ENCODE measurements at regions not wholly inside any gene's neighbourhood (a gene's known extent, or its start where the extent isn't known, plus 50 kb on each side); places are given as distances from the start of the nearest gene placed in this dataset.

DNA sequence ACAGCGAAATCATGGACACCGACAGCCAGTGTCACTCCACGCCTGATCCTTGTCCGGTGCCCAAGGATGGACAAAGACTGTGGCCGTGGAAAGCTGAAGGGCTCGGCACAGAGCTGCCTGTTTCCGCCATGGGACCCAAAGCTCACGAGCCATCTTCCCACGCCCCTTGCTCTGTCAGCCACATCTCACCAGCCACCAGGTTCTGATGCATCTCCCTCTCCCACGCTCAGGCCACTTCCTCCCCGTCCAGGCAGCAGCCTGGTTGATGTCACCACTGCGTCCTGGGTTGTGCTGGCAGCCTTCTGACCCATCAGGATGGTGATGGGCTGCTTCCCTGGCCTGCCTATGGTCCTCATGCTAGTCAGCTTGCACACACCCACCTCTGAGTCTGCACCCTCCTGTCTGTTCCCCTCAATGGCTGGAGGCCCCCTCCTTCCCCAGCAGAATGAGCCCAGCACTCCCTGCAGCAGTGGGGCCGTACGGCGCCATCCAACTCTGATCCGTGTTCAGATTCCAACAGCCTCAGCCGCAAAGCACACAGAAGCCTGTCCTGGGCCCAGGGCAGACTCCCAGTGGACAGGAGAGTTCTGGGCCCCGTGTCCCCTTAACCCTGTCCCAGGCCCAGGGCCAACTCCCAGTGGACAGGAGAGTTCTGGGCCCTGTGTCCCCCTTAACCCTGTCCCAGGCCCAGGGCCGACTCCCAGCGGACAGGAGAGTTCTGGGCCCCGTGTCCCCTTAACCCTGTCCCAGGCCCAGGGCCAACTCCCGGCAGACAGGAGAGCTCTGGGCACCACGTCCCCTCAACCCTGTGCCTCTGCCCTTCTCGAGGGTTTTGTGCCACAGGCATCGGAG lies 259.5 kb downstream of the BRD1 start:
- TF ChIP-seq POLR2A (IDR thresholded peaks at IDR 0.05) (no peak), CTCF (IDR thresholded peaks at IDR 0.05) (no peak)
